Fibroblast of mammary gland (primary cell): ENCODE measurements at regions not wholly inside any gene's neighbourhood (a gene's known extent, or its start where the extent isn't known, plus 50 kb on each side); places are given as distances from the start of the nearest gene placed in this dataset.

Source experiments
- DNase-seq: peaks from one replicate; pipeline ENCODE4 v3.0.0-alpha.2; 2010; ENCODE audit warnings: low read depth
- H3K4me3 ChIP-seq: 2 replicates; pipeline ENCODE4 v1.5.1; 2011; ENCODE audit warnings: low read depth, mild to moderate bottlenecking, low read length, moderate library complexity; ENCODE audit not compliant: control insufficient read depth
- CTCF ChIP-seq: conservative IDR thresholded peaks from 2 replicates; pipeline ENCODE4 v1.5.1; 2011; ENCODE audit warnings: low read depth, low read length, inconsistent platforms; ENCODE audit not compliant: control insufficient read depth, insufficient read depth

- no peak for TF ChIP-seq CTCF
- DNase-seq, result no peak
- H3K4me3 ChIP-seq, result no peak overlapping the region
Observed at GRCh38 chr9:90303655-90304054, 339.0 kb downstream of the DIRAS2 start.

GRCh38 chr9:90306158-90306557 is 336.5 kb downstream of the DIRAS2 start:
- no peak overlapping the region for H3K4me3 ChIP-seq
- no peak for DNase-seq
- TF ChIP-seq CTCF, result no peak

DNA sequence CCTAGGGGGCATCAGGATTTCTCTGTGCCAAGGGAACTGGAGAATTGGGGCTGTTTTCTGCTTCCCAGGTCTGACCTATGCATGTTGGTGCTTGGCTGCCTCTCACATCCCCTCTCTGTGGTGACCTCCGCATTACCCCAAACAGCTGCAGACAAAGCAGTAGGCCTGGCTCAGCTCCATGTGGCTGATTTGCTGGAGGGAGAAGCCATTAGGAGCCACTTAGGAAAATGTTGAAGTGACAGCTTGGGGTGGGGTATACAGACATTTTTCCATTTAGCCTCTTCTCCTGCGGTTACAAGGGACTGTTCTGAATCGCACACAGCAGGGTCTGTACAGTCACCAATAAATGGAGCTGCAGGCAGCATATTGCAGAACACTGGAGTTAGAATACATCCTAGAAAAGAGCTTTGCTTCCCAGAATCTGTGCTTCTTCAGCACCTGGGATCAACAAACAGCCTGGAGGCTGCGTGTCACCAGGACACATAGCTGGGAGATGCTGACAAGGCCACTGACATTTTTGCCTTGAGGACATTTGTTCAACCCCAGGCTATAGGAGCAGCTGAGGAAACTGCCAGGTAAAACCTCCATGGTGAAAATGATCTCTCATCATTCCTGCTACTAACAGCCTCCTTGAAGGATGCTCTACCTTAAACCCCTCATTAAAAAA is 335.3 kb downstream of the DIRAS2 start:
- H3K4me3 ChIP-seq, result no peak overlapping the region
- DNase-seq, result no peak
- no peak for TF ChIP-seq CTCF

DNA sequence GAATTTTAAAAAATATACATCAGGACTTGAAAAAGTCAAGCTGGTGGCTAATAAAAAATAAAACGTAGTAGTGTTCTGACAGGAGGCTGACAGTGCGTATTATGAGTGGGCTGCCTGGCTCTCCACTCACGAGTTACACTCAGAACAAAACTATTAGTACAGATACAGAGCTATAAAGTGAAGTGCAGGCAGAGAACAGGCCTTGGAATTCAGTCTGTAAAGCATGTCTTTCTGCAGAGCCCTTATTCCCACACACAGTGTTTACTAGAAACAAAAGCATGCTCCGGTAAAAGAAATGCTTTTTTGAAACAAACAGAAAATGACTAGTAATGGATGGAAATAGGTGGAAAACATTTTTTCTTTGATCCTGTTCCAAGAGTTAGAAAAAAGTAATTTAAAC is 334.7 kb downstream of the DIRAS2 start:
- DNase-seq, result no peak
- no peak for TF ChIP-seq CTCF
- no peak overlapping the region for H3K4me3 ChIP-seq

- no peak overlapping the region for H3K4me3 ChIP-seq
- DNase-seq, result no peak
- no peak for TF ChIP-seq CTCF
Observed at GRCh38 chr9:90308691-90309090, 333.9 kb downstream of the DIRAS2 start.

DNA sequence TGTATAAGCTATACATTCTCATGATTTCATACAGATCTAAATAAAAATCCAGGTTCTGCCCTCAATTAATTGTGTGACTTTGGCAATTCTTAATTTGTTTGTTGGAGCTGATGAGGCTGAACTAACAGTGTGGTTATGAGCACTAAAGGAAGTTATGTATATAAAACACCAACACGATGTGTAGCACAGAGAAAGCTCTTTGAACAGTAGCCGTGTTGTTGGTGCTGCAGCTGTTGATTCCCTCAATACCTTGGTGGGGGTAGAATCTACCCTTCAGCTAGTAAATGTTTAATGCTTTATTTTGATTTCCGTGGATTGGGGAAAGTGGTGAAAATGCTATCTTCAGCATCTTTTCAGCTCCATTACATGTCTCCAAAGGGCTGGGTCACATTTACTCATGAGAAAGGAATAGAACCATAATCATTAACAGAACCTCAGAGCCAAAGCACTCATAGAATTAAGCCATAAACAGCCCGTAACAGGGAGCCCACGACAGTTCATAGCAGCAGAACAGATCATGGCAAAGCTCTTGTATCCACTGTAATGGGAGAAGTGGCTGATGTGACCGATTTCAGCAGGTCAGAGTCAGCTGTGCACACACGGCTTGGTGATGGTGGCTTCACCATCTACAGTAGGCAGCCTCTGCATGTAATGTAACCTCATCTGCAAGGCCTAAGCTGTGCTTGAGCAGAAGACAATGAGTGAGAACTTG is 332.7 kb downstream of the DIRAS2 start:
- DNase-seq, result no peak
- TF ChIP-seq CTCF, result no peak
- no peak overlapping the region for H3K4me3 ChIP-seq
